SKM-1 (cell line): ENCODE measurements at regions not wholly inside any gene's neighbourhood (a gene's known extent, or its start where the extent isn't known, plus 50 kb on each side); places are given as distances from the start of the nearest gene placed in this dataset.
"Not testable (repeated sequence)": the region's sequence is repeated elsewhere in the genome, so short reads cannot be mapped to it uniquely, and the experiment has no call there.

Source experiments
- DNase-seq: peaks from one replicate; lab custom pipeline; 2025; ENCODE audit not compliant: unreplicated experiment; lab: John Stamatoyannopoulos, UW

GRCh38 chr1:194372266-194372665 is 1185.9 kb upstream of the B3GALT2 start:
- no peak for DNase-seq

- DNase-seq: no peak
These were observed 1183.2 kb upstream of the B3GALT2 start for GRCh38 chr1:194369622-194370021.

GRCh38 chr1:194369060-194369459 is 1182.6 kb upstream of the B3GALT2 start:
- no peak for DNase-seq

- no peak for DNase-seq
These were observed 1180.7 kb upstream of the B3GALT2 start for GRCh38 chr1:194367121-194367520.

GRCh38 chr1:194366705-194367104 is 1180.3 kb upstream of the B3GALT2 start:
- no peak for DNase-seq

GRCh38 chr1:194362327-194362726 is 1175.9 kb upstream of the B3GALT2 start:
- no peak for DNase-seq

- no peak for DNase-seq
These were observed 1175.1 kb upstream of the B3GALT2 start for GRCh38 chr1:194361374-194362131.

- no peak for DNase-seq
These were observed 1171.8 kb upstream of the B3GALT2 start for GRCh38 chr1:194358208-194358581.

GRCh38 chr1:194357573-194358207 is 1171.3 kb upstream of the B3GALT2 start:
- DNase-seq: not testable (repeated sequence)

GRCh38 chr1:194355488-194356106 is 1169.2 kb upstream of the B3GALT2 start:
- no peak for DNase-seq

GRCh38 chr1:194353121-194353520 is 1166.7 kb upstream of the B3GALT2 start:
- no peak for DNase-seq

- DNase-seq: no peak
These were observed 1160.8 kb upstream of the B3GALT2 start for GRCh38 chr1:194347200-194347599.

GRCh38 chr1:194342484-194343262 is 1156.3 kb upstream of the B3GALT2 start:
- DNase-seq: no peak

GRCh38 chr1:194341587-194341986 is 1155.2 kb upstream of the B3GALT2 start:
- DNase-seq: no peak

GRCh38 chr1:194339471-194339870 is 1153.1 kb upstream of the B3GALT2 start:
- DNase-seq: no peak

GRCh38 chr1:194338241-194338948 is 1152.0 kb upstream of the B3GALT2 start:
- no peak for DNase-seq

GRCh38 chr1:194333240-194333639 is 1146.8 kb upstream of the B3GALT2 start:
- DNase-seq: no peak

- no peak for DNase-seq
These were observed 1145.3 kb upstream of the B3GALT2 start for GRCh38 chr1:194331758-194332157.

GRCh38 chr1:194322751-194323150 is 1136.3 kb upstream of the B3GALT2 start:
- DNase-seq: no peak

GRCh38 chr1:194318790-194319280 is 1132.4 kb upstream of the B3GALT2 start:
- no peak for DNase-seq

- no peak for DNase-seq
These were observed 1123.3 kb upstream of the B3GALT2 start for GRCh38 chr1:194309697-194310096.
